GDM1 (cell line): ENCODE measurements at regions not wholly inside any gene's neighbourhood (a gene's known extent, or its start where the extent isn't known, plus 50 kb on each side); places are given as distances from the start of the nearest gene placed in this dataset.
"Not testable (repeated sequence)": the region's sequence is repeated elsewhere in the genome, so short reads cannot be mapped to it uniquely, and the experiment has no call there.

ENCODE experiments used
- DNase-seq: peaks from one replicate; lab custom pipeline; 2025; lab: John Stamatoyannopoulos, UW

- peak; percentile 26 for DNase-seq
These were observed 163.4 kb upstream of the CIBAR2 start for GRCh38 chr16:85275533-85276249.

GRCh38 chr16:85276258-85276657 is 164.0 kb upstream of the CIBAR2 start:
- DNase-seq = no peak

- DNase-seq = no peak
These were observed 164.4 kb upstream of the CIBAR2 start for GRCh38 chr16:85276721-85277120.

GRCh38 chr16:85278839-85279238 is 166.6 kb upstream of the CIBAR2 start:
- no peak for DNase-seq

- no peak for DNase-seq
These were observed 167.1 kb upstream of the CIBAR2 start for GRCh38 chr16:85279402-85279801.

GRCh38 chr16:85279825-85280545 is 167.7 kb upstream of the CIBAR2 start:
- no peak for DNase-seq

- DNase-seq = no peak
These were observed 168.9 kb upstream of the CIBAR2 start for GRCh38 chr16:85281181-85281580.

- no peak for DNase-seq
These were observed 170.6 kb upstream of the CIBAR2 start for GRCh38 chr16:85282842-85283241.

- no peak for DNase-seq
These were observed 171.2 kb upstream of the CIBAR2 start for GRCh38 chr16:85283305-85284050.

GRCh38 chr16:85284141-85284817 is 172.0 kb upstream of the CIBAR2 start:
- DNase-seq = no peak

GRCh38 chr16:85285681-85286065 is 173.4 kb upstream of the CIBAR2 start:
- DNase-seq = no peak

GRCh38 chr16:85286066-85286831 is 174.0 kb upstream of the CIBAR2 start:
- DNase-seq = no peak

GRCh38 chr16:85286951-85287814 is 174.9 kb upstream of the CIBAR2 start:
- no peak for DNase-seq

- not testable (repeated sequence) for DNase-seq
These were observed 175.5 kb upstream of the CIBAR2 start for GRCh38 chr16:85287815-85288109.

GRCh38 chr16:85288341-85288868 is 176.1 kb upstream of the CIBAR2 start:
- DNase-seq = no peak

GRCh38 chr16:85288869-85289660 is 176.8 kb upstream of the CIBAR2 start:
- no peak for DNase-seq

GRCh38 chr16:85289760-85290625 is 177.7 kb upstream of the CIBAR2 start:
- DNase-seq = no peak

GRCh38 chr16:85290626-85291301 is 178.5 kb upstream of the CIBAR2 start:
- no peak for DNase-seq
